Smooth muscle cell (in vitro differentiated cells): ENCODE measurements at regions not wholly inside any gene's neighbourhood (a gene's known extent, or its start where the extent isn't known, plus 50 kb on each side); places are given as distances from the start of the nearest gene placed in this dataset.

Experiments
- DNase-seq: peaks from one replicate; lab custom pipeline; 2025; ENCODE audit not compliant: unreplicated experiment; lab: John Stamatoyannopoulos, UW
- H2AFZ ChIP-seq: fragments of 200-600 bp; sonication (generic); 2 replicates; pipeline ENCODE4 v1.6.0; 2016; ENCODE audit warnings: antibody characterized with exemption, low read depth, mild to moderate bottlenecking
- H3F3A ChIP-seq: fragments of 200-600 bp; sonication (generic); 2 replicates; pipeline ENCODE4 v1.6.0; 2017; ENCODE audit warnings: antibody characterized with exemption, low read depth
- H3K27ac ChIP-seq: fragments of 200-600 bp; sonication (generic); 2 replicates; pipeline ENCODE4 v1.5.1; 2016; ENCODE audit warnings: low read depth, mild to moderate bottlenecking
- H3K27me3 ChIP-seq: fragments of 200-600 bp; sonication (generic); 2 replicates; pipeline ENCODE4 v1.6.1; 2016; ENCODE audit warnings: low read depth, mild to moderate bottlenecking
- H3K36me3 ChIP-seq: fragments of 200-600 bp; sonication (generic); 2 replicates; pipeline ENCODE4 v1.5.1; 2016; ENCODE audit warnings: low read depth
- H3K4me1 ChIP-seq: fragments of 200-600 bp; sonication (generic); 2 replicates; pipeline ENCODE4 v1.5.1; 2016; ENCODE audit warnings: low read depth
- H3K4me2 ChIP-seq: fragments of 200-600 bp; sonication (generic); 2 replicates; pipeline ENCODE4 v1.6.0; 2016; ENCODE audit warnings: mild to moderate bottlenecking
- H3K4me3 ChIP-seq: fragments of 200-600 bp; sonication (generic); 2 replicates; pipeline ENCODE4 v1.5.1; 2016; ENCODE audit warnings: mild to moderate bottlenecking
- H3K79me2 ChIP-seq: fragments of 200-600 bp; sonication (generic); 2 replicates; pipeline ENCODE4 v1.6.0; 2016; ENCODE audit warnings: low read depth, mild to moderate bottlenecking
- H3K9ac ChIP-seq: fragments of 200-600 bp; sonication (generic); 2 replicates; pipeline ENCODE4 v1.6.0; 2016; ENCODE audit warnings: low read depth
- H3K9me3 ChIP-seq: fragments of 200-600 bp; sonication (generic); replicated peaks from 2 replicates; pipeline ENCODE4 v1.5.1; 2016; ENCODE audit warnings: low read depth
- H4K20me1 ChIP-seq: fragments of 200-600 bp; sonication (generic); 2 replicates; pipeline ENCODE4 v1.6.0; 2016; ENCODE audit warnings: low read depth
- WGBS: methylation state at CpG from one replicate; pipeline ENCODE4 v1.1.7; 2016; ENCODE audit warnings: low lambda C conversion rate; 5-methylcytosine and 5-hydroxymethylcytosine counted together
- TF ChIP-seq, protein P1 (sequence below): fragments of 200-600 bp; sonication (generic); IDR thresholded peaks from 2 replicates; pipeline ENCODE4 v1.5.1; 2017; ENCODE audit warnings: borderline replicate concordance, mild to moderate bottlenecking, antibody characterized with exemption; ENCODE audit not compliant: insufficient read depth, poor library complexity, severe bottlenecking

DNA sequence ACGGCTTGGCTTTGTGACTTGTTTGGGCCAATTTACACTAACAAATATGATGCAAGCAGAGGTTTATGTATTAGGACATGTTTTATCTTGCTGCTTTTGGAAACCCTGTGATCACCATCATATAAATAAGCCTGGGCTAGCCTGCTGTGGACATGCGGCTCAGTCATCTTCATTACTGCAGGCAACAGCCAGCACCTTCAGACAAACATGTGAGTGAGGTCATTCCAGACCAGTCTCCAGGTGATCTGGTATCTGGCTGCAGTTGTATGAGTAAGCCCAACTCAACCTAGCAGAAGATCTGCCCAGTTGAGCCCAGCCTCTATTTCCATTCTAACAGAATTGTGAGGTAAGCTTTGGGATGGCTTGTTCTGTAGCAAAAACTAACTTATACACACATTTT lies 254.6 kb upstream of the ATP5MC3 start:
- H3K4me1 ChIP-seq = peaks cover 15% of the 10 kb centered on the region
- WGBS = 86% methylated on average over 2 of the region's 2 CpGs
- no peaks in the 10 kb centered on the region for H3K9me3 ChIP-seq
- no peaks in the 10 kb centered on the region for H3F3A ChIP-seq
- no peaks in the 10 kb centered on the region for H3K36me3 ChIP-seq
- TF ChIP-seq, protein P1, sequence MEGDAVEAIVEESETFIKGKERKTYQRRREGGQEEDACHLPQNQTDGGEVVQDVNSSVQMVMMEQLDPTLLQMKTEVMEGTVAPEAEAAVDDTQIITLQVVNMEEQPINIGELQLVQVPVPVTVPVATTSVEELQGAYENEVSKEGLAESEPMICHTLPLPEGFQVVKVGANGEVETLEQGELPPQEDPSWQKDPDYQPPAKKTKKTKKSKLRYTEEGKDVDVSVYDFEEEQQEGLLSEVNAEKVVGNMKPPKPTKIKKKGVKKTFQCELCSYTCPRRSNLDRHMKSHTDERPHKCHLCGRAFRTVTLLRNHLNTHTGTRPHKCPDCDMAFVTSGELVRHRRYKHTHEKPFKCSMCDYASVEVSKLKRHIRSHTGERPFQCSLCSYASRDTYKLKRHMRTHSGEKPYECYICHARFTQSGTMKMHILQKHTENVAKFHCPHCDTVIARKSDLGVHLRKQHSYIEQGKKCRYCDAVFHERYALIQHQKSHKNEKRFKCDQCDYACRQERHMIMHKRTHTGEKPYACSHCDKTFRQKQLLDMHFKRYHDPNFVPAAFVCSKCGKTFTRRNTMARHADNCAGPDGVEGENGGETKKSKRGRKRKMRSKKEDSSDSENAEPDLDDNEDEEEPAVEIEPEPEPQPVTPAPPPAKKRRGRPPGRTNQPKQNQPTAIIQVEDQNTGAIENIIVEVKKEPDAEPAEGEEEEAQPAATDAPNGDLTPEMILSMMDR = no peak
- H2AFZ ChIP-seq = no peak overlapping the region
- H3K4me2 ChIP-seq = no peak overlapping the region
- H3K27me3 ChIP-seq = peaks cover 3% of the 10 kb centered on the region
- no peak overlapping the region for H3K4me3 ChIP-seq
- H4K20me1 ChIP-seq = no peaks in the 10 kb centered on the region
- no peak overlapping the region for H3K27ac ChIP-seq
- no peak overlapping the region for H3K9ac ChIP-seq
- H3K79me2 ChIP-seq = no peaks in the 10 kb centered on the region
- DNase-seq = no peak

DNA sequence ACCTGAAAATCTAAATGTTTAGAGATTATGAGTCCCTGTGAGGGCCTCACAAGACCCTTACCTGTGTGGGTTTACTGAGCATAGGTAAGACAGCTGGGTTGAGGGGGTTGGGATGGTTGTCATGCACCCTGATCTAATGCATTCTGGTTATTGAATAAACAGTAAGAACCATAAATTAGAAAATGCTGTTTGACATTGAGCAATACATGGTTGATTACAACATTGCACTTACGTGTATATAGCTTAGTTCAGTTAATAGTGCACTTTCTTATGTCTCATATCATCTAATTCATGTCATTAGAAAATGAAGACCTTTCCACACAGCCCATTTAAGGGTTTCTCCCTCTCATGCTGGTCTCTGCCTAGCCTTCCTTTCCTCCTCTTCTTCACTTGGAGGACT lies 253.5 kb upstream of the ATP5MC3 start:
- Histone ChIP-seq H3K9ac (no peak overlapping the region), H3F3A (no peaks in the 10 kb centered on the region), H3K4me2 (no peak overlapping the region), H3K27me3 (no peaks in the 10 kb centered on the region), H3K36me3 (no peaks in the 10 kb centered on the region), H3K4me1 (peaks cover 8% of the 10 kb centered on the region), H3K4me3 (no peak overlapping the region), H3K79me2 (no peaks in the 10 kb centered on the region), H4K20me1 (no peaks in the 10 kb centered on the region), H3K27ac (no peak overlapping the region), H3K9me3 (no peaks in the 10 kb centered on the region), H2AFZ (no peak overlapping the region)
- 90% methylated on average over 1 of the region's 1 CpG for WGBS
- DNase-seq = no peak
- TF ChIP-seq, protein P1 = no peak

- H3K9me3 ChIP-seq = no peaks in the 10 kb centered on the region
- H3K4me3 ChIP-seq = no peak overlapping the region
- no peak overlapping the region for H3K9ac ChIP-seq
- no peak for DNase-seq
- H3K4me2 ChIP-seq = no peak overlapping the region
- H3K79me2 ChIP-seq = no peaks in the 10 kb centered on the region
- 84% methylated on average over 2 of the region's 2 CpGs for WGBS
- H3K36me3 ChIP-seq = no peaks in the 10 kb centered on the region
- no peaks in the 10 kb centered on the region for H3F3A ChIP-seq
- no peak overlapping the region for H2AFZ ChIP-seq
- H3K27me3 ChIP-seq = no peaks in the 10 kb centered on the region
- peaks cover 8% of the 10 kb centered on the region for H3K4me1 ChIP-seq
- TF ChIP-seq, protein P1 = no peak
- H4K20me1 ChIP-seq = no peaks in the 10 kb centered on the region
- H3K27ac ChIP-seq = no peak overlapping the region
These were observed 251.3 kb upstream of the ATP5MC3 start for GRCh38 chr2:175432793-175433192.

GRCh38 chr2:175432021-175432420 lies 250.5 kb upstream of the ATP5MC3 start:
- no peaks in the 10 kb centered on the region for H3F3A ChIP-seq
- peak overlapping the region; percentile 28 for H2AFZ ChIP-seq
- no peaks in the 10 kb centered on the region for H3K79me2 ChIP-seq
- no peak overlapping the region for H3K27ac ChIP-seq
- H3K4me3 ChIP-seq = no peak overlapping the region
- 65% methylated on average over 5 of the region's 5 CpGs for WGBS
- no peaks in the 10 kb centered on the region for H4K20me1 ChIP-seq
- H3K27me3 ChIP-seq = no peaks in the 10 kb centered on the region
- no peak for DNase-seq
- H3K9ac ChIP-seq = no peak overlapping the region
- TF ChIP-seq, protein P1 = no peak
- H3K4me1 ChIP-seq = peaks cover 8% of the 10 kb centered on the region
- no peaks in the 10 kb centered on the region for H3K36me3 ChIP-seq
- no peaks in the 10 kb centered on the region for H3K9me3 ChIP-seq
- H3K4me2 ChIP-seq = no peak overlapping the region
